ENCODE measurements at regions not wholly inside any gene's neighbourhood (a gene's known extent, or its start where the extent isn't known, plus 50 kb on each side); places are given as distances from the start of the nearest gene placed in this dataset.

DNA sequence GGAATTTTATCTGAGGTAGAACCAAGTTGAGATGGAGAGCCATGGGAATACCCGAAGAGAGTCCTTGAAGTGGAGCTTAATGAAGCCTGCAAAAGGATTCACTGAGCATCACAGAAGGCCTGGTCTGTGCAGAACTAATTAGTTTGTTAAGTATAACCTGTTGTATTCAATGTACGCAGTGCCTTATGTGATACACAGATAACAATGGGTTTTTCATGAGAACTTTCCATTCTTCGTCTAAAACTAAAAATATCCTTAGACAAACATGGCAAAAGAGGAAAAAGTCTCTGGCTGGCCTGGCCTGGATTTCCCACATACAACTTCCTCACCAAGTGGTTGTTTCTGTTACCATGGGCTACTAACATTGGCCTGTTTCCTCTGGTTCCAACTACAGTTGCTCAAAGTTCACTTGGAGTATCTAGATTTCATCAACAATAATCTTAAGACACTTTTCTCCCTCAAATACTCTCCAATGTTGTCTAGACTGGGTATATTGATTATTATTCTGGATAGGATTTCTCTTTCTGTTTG lies 237.6 kb upstream of the ZNF462 start:
- no peak for DNase-seq

DNA sequence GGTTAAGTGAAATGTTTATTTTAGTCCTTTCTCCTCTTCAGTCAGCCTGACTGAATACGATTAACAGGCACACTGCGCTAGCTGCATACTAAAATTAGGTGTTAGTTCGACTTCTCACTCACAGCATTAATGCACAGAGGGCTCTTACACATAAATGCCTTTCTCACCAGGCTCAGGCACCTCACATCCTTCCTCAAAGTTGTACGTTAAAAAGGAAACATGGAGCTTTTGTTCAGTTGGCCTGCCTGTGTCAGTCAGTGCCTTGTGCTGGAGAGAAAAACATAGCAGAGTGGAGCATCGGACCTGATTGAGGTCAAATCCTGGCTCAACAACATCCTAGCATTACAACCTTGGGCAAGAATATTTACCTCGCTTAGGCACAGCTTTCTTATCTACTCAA lies 236.0 kb upstream of the ZNF462 start:
- no peak for DNase-seq

DNA sequence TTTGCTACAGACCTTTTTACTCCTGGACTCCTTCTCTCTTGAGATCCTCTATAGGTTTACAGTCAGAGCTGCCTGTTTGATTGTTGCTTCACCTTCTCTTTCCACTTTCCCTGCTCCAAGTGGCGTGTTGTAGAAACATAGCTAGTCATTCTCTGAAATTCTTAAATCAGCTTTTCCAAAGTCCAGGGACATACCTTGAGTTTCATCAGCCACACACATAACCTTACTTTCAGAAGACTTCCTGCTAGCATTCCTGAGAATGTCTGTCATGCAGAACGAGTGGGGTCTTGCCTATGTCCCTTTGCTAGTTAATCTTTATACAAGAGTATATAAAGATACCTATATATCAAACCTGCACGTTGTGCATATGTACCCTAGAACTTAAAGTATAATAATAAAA lies 230.3 kb upstream of the ZNF462 start:
- no peak for DNase-seq

GRCh38 chr9:106634183-106634582 lies 228.8 kb upstream of the ZNF462 start:
- DNase-seq: no peak

DNA sequence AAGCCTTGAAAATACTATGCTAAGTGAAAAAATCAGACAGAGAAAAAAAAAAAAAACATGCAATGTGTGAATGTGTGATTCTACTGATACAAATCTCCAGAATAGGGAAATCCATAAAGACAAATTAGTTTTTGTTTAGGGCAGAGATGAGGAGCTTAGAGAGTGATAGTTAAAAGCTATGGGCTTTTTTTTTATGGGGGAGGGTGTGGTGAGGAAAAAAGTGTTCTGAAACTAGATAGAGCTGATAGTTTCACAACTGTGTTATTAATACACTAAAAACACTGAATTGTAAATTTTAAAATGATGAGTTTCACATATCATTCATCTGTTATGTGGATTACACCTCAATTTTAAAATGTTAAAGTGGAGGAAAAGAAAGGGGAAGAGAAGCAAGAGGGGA lies 228.3 kb upstream of the ZNF462 start:
- no peak for DNase-seq

GRCh38 chr9:106637486-106637885 lies 225.5 kb upstream of the ZNF462 start:
- no peak for DNase-seq

DNA sequence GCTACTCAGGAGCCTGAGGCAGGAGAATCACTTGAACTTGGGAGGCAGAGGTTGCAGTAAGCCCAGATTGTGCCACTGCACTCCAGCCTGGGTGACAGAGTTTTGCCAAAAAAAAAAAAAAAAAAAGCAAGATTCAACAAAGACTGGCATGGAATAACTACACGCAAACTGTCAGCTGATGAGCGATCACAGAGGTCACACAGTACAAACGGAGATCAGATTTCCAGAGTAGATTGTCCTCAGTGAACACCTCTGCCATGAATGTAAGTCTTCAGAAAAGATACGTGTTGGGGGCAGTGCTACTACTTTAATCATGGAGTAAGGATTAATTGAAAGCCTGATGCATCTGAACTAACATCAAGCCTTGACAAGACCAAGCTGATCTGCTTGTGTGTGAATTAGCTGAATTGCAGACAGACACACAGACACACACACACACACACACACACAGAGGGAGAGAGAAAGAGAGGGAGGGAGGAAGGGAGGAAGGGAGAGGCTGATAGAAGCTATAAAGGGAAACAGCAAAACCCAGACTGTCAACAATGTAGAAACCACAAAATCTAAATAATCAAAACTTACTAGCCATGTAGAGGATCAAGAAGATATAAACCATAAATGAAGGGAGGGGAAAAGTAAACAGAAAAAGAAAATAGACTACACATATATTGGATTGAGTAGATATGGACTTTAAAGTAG lies 222.9 kb upstream of the ZNF462 start:
- DNase-seq: no peak

- DNase-seq: no peak
Measured at GRCh38 chr9:106643211-106643930, 219.6 kb upstream of the ZNF462 start.

GRCh38 chr9:106644661-106645060 lies 218.3 kb upstream of the ZNF462 start:
- DNase-seq: no peak

- DNase-seq: no peak
Measured at GRCh38 chr9:106648799-106649198, 214.2 kb upstream of the ZNF462 start.

- DNase-seq: no peak
Measured at GRCh38 chr9:106649664-106650063, 213.3 kb upstream of the ZNF462 start.

DNA sequence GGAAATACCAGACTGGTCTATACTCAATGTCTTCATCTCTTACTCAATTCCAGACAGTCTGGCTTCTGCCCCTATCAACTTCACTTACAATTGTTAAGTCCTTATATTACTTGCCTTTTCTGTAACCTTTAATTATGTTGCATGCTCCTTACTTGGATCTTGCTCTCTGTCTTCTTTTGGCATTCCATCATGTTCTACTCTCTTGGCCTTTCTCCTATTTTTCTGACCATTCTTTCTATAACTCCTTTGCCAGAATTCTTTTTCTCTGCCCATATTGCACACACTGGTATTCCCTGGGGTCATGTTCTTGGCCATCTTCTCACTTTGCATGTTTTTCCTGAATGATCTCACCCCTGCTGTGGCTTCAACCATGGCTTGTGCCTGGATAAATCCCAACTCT lies 209.8 kb upstream of the ZNF462 start:
- DNase-seq: no peak

DNA sequence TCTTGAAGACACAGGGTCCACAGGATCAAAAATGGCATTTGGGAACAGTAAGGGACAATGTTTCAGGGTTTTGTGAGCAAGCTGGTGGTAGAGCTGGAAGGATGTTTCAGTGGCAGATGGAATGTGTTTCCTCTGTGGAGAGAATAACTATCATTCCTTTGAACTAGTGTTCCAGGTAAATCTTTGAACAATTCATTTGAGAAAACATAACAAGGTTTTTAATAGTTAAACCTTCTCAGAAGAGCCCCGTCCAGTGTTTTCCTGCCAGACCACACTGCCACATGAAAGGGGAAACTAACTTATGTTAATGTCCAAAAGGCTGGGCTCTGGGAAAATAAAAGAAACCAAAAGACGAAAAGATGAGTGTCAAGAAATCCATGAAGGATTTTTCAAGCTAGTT lies 207.0 kb upstream of the ZNF462 start:
- DNase-seq: no peak

DNA sequence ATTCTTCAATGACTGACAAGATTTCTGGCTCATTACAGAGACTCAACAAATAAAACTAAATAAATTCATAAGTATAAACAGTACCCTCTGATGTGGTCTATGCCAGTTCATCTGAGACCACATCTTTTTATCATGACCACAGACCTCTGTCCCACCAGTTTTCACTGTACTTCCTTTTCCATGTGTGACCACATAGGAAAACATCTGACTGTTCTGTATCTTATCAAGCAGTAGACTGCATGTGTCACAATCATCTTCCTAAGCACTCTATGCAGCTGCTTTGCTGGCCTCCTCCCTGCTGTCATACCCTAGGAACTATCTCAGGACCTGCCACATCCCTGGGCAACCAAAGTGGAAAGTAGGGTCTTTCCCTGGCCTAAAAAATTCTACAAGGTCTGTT lies 205.0 kb upstream of the ZNF462 start:
- no peak for DNase-seq

DNA sequence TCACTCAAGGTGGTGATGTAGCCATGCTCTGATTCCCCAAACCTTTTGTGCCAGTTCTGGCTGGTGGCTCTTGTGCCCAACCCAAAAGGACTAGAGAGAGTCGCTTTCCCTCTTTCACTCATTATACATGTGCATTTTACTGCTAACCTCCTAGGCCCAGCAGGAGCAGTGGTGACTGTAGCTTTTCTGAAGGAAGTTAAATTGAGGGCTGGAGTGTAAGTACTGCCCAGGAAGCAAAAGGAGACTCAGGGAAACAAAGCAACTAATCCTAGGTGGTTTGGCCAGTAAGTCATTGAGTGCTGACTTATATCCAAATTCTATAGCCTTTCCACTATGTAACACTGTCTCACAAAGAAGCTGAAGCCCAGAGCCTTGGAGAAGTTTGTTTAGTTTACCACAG lies 194.4 kb upstream of the ZNF462 start:
- no peak for DNase-seq

GRCh38 chr9:106669835-106670234 lies 193.1 kb upstream of the ZNF462 start:
- DNase-seq: no peak

DNA sequence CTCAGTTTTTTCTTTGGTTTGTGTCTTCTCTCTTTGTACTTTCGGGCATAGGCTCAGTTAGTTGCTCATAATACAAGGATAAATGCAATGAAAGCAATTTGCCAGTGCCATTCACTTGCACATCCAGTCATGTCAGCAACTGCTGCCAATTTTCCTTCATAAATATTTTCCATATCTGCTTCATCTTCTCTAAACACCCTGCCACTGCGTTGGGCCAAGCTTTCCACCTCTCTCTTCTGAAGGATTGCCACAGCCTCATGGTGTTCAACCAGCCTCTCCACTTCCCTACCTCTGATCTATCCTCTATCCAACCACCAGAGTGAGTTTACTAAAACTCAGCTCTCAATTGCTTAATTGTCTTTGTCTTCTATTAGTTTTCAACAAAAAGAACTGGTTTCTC lies 192.5 kb upstream of the ZNF462 start:
- no peak for DNase-seq

DNA sequence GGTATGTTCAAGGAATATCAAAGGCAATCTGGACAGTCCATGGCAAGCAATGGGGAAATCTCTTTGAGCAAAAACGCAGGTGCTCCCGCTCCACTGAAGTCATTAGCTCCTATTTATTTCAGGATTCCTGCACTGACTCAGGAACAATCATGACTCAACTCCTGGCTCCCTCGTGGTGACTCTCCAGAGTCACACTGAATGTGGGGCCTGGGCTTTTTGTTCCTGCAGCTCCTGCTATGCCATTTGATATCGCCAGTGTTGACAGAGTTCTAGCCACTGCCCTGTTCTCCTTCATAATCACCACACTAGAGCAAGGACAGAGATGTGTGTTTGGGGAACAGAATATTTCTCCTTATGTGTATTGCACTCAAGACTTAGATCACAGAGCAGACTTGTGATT lies 187.2 kb upstream of the ZNF462 start:
- no peak for DNase-seq

GRCh38 chr9:106677374-106677773 lies 185.6 kb upstream of the ZNF462 start:
- DNase-seq: no peak

DNA sequence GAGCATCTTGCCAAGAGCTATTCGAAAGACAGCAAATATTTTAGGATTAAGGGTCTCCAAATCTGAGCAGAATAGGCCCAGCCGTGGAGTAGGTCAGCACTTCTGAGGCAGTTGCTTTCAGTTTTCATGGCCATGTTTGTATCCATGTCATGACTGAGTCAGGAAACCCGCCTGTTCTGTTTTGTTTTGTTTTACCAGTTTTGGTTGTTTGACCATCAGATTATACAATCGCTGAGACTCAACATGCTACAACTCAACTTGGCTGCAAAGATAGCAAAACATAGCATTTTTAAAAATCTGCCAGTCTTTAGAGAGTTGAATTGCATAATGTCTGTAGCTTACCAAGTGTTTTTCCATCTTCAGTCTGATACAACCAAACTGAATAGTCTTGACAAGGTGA lies 185.1 kb upstream of the ZNF462 start:
- DNase-seq: no peak

- DNase-seq: no peak
Measured at GRCh38 chr9:106678273-106678672, 184.7 kb upstream of the ZNF462 start.

DNA sequence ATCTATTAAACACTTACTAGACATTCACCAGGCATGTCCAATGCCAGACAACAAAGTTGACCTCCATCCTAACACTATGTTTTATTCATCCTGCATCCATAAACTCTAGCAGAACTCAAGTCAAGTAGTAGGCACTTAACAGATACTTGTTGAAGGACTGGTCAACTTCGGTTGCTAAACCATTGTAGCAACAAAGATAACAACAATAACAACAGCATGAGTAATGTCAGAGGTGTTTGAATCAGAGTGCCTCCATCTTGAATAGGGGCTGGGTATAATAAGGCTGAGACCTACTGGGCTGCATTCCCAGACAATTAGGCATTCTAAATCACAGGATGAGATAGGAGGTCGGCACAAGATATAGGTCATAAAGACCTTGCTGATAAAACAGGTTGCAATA lies 180.5 kb upstream of the ZNF462 start:
- DNase-seq: no peak

DNA sequence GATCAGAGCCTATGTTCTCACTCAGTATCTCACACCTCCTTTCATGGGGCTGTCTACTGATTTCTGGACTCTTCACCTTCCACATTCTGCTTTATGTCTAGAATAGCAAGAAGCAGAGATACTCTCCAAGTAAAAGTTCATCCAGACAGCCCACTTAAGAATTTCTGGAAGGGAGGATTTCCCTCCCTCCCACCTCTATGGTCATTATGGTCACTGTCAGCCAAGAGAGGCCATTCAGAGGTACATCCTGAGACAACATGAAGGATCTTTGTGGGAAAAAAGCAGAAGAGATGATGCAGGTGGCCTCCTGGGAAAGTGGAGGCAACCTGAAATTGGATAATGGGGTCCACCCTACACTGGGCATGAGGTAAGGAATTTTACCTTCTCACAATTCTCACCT lies 179.5 kb upstream of the ZNF462 start:
- DNase-seq: no peak

- DNase-seq: no peak
Measured at GRCh38 chr9:106684940-106685695, 177.8 kb upstream of the ZNF462 start.

Data from DMS79 treated with DMSO at 0.1 percent for 48 hours (cell line).